GM20000 (cell line): ENCODE measurements at regions not wholly inside any gene's neighbourhood (a gene's known extent, or its start where the extent isn't known, plus 50 kb on each side); places are given as distances from the start of the nearest gene placed in this dataset.

Experiments
- DNase-seq: peaks from one replicate; pipeline ENCODE4 v3.0.0; 2012; ENCODE audit warnings: low spot score
- CTCF ChIP-seq: IDR thresholded peaks from 2 replicates; pipeline ENCODE4 v1.5.1; 2012; ENCODE audit warnings: mild to moderate bottlenecking, control low read depth; ENCODE audit errors: extremely low read depth, missing control alignments

- no peak for DNase-seq
- no peak for TF ChIP-seq CTCF
These were observed 264.3 kb upstream of the RIMS1 start for GRCh38 chr6:71621918-71622519.

- no peak for DNase-seq
- TF ChIP-seq CTCF: no peak
These were observed 244.2 kb upstream of the RIMS1 start for GRCh38 chr6:71642120-71642519.

- TF ChIP-seq CTCF: no peak
- DNase-seq: no peak
These were observed 243.6 kb upstream of the RIMS1 start for GRCh38 chr6:71642793-71643192.

- no peak for DNase-seq
- no peak for TF ChIP-seq CTCF
These were observed 241.1 kb upstream of the RIMS1 start for GRCh38 chr6:71645299-71645698.

- no peak for TF ChIP-seq CTCF
- no peak for DNase-seq
These were observed 236.4 kb upstream of the RIMS1 start for GRCh38 chr6:71649915-71650314.

- no peak for TF ChIP-seq CTCF
- no peak for DNase-seq
These were observed 234.7 kb upstream of the RIMS1 start for GRCh38 chr6:71651636-71652035.

- DNase-seq: no peak
- no peak for TF ChIP-seq CTCF
These were observed 230.2 kb upstream of the RIMS1 start for GRCh38 chr6:71656121-71656520.
